ENCODE measurements at regions not wholly inside any gene's neighbourhood (a gene's known extent, or its start where the extent isn't known, plus 50 kb on each side); places are given as distances from the start of the nearest gene placed in this dataset.

DNA sequence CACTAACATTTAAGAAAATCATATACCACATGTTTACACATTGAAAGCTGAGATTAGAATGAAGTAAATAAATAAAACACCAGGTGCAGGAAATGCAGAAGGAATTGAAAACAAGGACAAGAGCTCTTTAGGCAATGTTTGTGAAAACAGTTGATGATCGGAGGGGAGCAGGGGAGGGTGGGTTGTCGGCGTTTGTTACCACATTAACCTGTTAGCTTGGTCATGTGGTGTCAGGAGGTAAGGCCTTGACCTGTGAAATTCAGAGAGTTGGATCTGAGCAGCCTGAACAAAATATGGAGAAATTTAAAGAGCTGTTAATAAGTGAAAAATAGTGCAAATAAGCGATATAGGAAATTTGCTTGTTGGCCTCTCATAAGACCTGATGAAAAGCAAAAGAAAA, 759.9 kb downstream of the PDHA2 start:
- H3K79me2 ChIP-seq (ENCODE audit: control insufficient read depth, insufficient read depth, low read length, unreplicated experiment), result no peaks in the 10 kb centered on the region
- no peak overlapping the region for H3K4me3 ChIP-seq (ENCODE audit: low read depth, low read length)
- H2AFZ ChIP-seq (ENCODE audit: low read length, unreplicated experiment), result no peak overlapping the region
- no peaks in the 10 kb centered on the region for H3K4me1 ChIP-seq (ENCODE audit: control insufficient read depth, insufficient read depth, low read length, unreplicated experiment)
- H3K27me3 ChIP-seq (ENCODE audit: insufficient read depth, low read length), result no peaks in the 10 kb centered on the region
- no peaks in the 10 kb centered on the region for H3K36me3 ChIP-seq (ENCODE audit: insufficient read depth, low read length)
- no peak overlapping the region for H3K27ac ChIP-seq (ENCODE audit: low read depth, low read length)

DNA sequence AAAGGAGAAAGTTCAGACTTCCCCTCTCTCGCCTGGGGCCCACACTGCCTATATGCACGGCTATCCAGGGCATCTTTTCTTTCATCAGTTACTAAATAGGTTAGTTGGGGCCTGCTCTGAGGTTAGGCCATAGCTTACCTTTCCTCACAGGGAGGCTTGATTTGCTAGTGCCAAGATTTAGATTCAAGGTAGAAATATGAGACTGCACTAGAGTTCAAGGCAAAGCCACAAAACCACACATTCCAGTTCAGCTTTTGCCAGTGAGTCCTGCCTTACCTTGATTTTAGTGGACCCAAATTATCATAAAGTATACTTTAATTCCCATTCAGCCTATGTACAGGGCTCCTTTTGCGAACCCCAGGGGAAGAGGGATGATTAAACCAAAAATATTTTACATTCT, 762.8 kb downstream of the PDHA2 start:
- Histone ChIP-seq H3K4me1 (ENCODE audit: control insufficient read depth, insufficient read depth, low read length, unreplicated experiment) (no peaks in the 10 kb centered on the region), H3K79me2 (ENCODE audit: control insufficient read depth, insufficient read depth, low read length, unreplicated experiment) (no peaks in the 10 kb centered on the region), H3K27me3 (ENCODE audit: insufficient read depth, low read length) (no peaks in the 10 kb centered on the region), H3K4me3 (ENCODE audit: low read depth, low read length) (no peak overlapping the region), H3K36me3 (ENCODE audit: insufficient read depth, low read length) (no peaks in the 10 kb centered on the region), H2AFZ (ENCODE audit: low read length, unreplicated experiment) (no peak overlapping the region), H3K27ac (ENCODE audit: low read depth, low read length) (no peak overlapping the region)

DNA sequence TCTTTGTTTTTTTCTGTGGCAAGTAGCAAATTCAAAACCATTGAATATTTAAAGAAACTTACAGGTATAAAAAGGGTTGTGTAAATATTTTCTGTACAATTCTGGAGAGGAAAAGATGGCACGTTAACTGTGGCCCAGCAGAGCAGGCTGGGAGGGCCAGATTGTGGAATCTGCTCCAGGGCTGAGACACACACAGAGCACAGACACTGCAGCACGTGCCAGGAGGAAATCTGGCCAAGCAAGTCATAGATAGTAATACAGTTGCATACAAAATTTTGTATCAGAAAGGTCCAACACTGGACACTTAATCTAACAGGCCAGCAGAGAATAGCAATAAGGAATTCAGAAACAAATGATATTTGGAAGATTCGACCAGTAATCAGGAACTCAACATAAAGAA, 763.7 kb downstream of the PDHA2 start:
- H3K36me3 ChIP-seq (ENCODE audit: insufficient read depth, low read length), result no peaks in the 10 kb centered on the region
- H3K4me3 ChIP-seq (ENCODE audit: low read depth, low read length), result no peak overlapping the region
- H2AFZ ChIP-seq (ENCODE audit: low read length, unreplicated experiment), result no peak overlapping the region
- no peaks in the 10 kb centered on the region for H3K4me1 ChIP-seq (ENCODE audit: control insufficient read depth, insufficient read depth, low read length, unreplicated experiment)
- H3K27ac ChIP-seq (ENCODE audit: low read depth, low read length), result no peak overlapping the region
- no peaks in the 10 kb centered on the region for H3K79me2 ChIP-seq (ENCODE audit: control insufficient read depth, insufficient read depth, low read length, unreplicated experiment)
- H3K27me3 ChIP-seq (ENCODE audit: insufficient read depth, low read length), result no peaks in the 10 kb centered on the region

DNA sequence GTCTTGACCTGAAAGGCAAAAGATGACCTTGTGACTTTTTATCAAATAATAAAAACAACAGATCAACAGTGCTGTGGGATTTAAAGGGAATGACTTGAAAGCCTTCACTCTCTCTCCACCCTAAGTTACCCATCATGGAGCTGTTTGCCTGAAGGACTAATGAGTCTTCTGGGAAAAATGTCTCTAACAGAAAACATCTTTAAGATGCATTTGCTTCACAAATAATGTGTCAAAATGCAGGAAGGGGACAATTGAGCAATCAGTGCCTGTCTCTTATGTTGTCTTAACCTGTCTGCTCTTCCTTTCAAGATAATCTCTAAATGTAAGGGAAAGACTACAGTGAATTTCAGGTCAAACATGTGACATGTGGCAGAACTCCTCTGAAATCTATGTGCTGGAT, 766.6 kb downstream of the PDHA2 start:
- Histone ChIP-seq H2AFZ (ENCODE audit: low read length, unreplicated experiment) (no peak overlapping the region), H3K36me3 (ENCODE audit: insufficient read depth, low read length) (no peaks in the 10 kb centered on the region), H3K4me3 (ENCODE audit: low read depth, low read length) (no peak overlapping the region), H3K79me2 (ENCODE audit: control insufficient read depth, insufficient read depth, low read length, unreplicated experiment) (no peaks in the 10 kb centered on the region), H3K27me3 (ENCODE audit: insufficient read depth, low read length) (no peaks in the 10 kb centered on the region), H3K27ac (ENCODE audit: low read depth, low read length) (no peak overlapping the region), H3K4me1 (ENCODE audit: control insufficient read depth, insufficient read depth, low read length, unreplicated experiment) (no peaks in the 10 kb centered on the region)

DNA sequence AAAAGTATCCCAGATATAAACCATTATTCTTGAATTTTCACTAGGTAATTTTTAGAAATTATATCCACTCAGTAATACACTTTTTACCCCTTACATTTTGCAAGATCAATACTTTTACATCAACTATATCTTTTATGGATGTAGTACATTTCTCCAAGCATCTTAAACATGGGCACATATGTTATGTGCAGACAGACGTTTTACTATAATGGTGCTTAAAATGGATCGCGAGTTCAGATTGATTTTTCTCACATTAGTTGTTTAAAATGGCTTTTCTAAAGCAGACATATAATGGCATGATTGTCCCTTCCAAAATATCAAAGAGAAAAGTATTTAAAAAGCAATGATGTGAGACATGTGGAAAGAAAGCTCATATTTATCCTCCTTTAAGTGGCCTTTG, 786.1 kb downstream of the PDHA2 start:
- no peak overlapping the region for H2AFZ ChIP-seq (ENCODE audit: low read length, unreplicated experiment)
- H3K79me2 ChIP-seq (ENCODE audit: control insufficient read depth, insufficient read depth, low read length, unreplicated experiment), result no peaks in the 10 kb centered on the region
- H3K4me3 ChIP-seq (ENCODE audit: low read depth, low read length), result no peak overlapping the region
- H3K4me1 ChIP-seq (ENCODE audit: control insufficient read depth, insufficient read depth, low read length, unreplicated experiment), result no peaks in the 10 kb centered on the region
- no peak overlapping the region for H3K27ac ChIP-seq (ENCODE audit: low read depth, low read length)
- no peaks in the 10 kb centered on the region for H3K36me3 ChIP-seq (ENCODE audit: insufficient read depth, low read length)
- no peaks in the 10 kb centered on the region for H3K27me3 ChIP-seq (ENCODE audit: insufficient read depth, low read length)

DNA sequence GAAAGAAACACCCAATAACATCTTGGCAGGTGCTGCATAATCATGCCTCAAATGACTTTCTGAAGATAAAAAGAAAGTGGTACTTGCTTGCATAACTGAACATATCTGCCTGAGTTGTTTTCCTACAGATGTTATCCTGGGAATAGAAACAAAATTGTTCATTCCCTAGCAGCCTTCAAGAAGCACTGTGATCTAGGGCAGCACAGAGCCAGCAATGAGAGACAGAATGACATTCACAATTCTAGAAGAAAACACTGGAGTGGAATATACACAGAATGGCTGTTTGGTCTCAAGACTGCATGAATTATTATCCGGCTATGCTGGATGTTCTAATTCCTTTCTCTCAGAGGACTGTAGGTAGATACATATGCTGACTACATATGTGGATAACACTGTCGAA, 790.9 kb downstream of the PDHA2 start:
- H2AFZ ChIP-seq (ENCODE audit: low read length, unreplicated experiment), result no peak overlapping the region
- H3K4me1 ChIP-seq (ENCODE audit: control insufficient read depth, insufficient read depth, low read length, unreplicated experiment), result no peaks in the 10 kb centered on the region
- H3K79me2 ChIP-seq (ENCODE audit: control insufficient read depth, insufficient read depth, low read length, unreplicated experiment), result no peaks in the 10 kb centered on the region
- no peaks in the 10 kb centered on the region for H3K27me3 ChIP-seq (ENCODE audit: insufficient read depth, low read length)
- no peak overlapping the region for H3K4me3 ChIP-seq (ENCODE audit: low read depth, low read length)
- no peaks in the 10 kb centered on the region for H3K36me3 ChIP-seq (ENCODE audit: insufficient read depth, low read length)
- H3K27ac ChIP-seq (ENCODE audit: low read depth, low read length), result no peak overlapping the region

DNA sequence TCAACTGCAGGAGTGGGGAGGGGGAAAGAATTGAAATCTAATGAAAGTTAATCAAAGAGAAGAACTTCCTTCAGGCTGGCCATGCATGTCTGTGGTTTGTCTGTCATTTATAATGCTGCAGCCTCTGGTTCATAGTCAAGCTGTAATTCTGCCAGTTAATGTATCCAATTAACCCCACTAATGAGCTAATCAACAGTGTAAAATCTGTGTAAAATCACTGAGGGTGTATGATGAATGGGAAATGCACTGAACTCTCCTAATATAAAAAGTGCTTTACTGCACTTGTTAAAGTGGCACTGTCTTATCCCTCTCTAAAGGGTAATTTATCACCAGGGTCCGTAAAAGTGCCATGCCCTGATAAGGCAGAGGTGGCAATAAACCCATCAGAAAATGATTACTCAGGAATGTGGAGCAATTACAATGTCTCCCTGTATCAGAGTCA, 798.1 kb downstream of the PDHA2 start:
- H3K79me2 ChIP-seq (ENCODE audit: control insufficient read depth, insufficient read depth, low read length, unreplicated experiment), result no peaks in the 10 kb centered on the region
- no peaks in the 10 kb centered on the region for H3K4me1 ChIP-seq (ENCODE audit: control insufficient read depth, insufficient read depth, low read length, unreplicated experiment)
- no peaks in the 10 kb centered on the region for H3K27me3 ChIP-seq (ENCODE audit: insufficient read depth, low read length)
- H3K36me3 ChIP-seq (ENCODE audit: insufficient read depth, low read length), result no peaks in the 10 kb centered on the region
- no peak overlapping the region for H3K4me3 ChIP-seq (ENCODE audit: low read depth, low read length)
- H2AFZ ChIP-seq (ENCODE audit: low read length, unreplicated experiment), result no peak overlapping the region
- H3K27ac ChIP-seq (ENCODE audit: low read depth, low read length), result no peak overlapping the region

DNA sequence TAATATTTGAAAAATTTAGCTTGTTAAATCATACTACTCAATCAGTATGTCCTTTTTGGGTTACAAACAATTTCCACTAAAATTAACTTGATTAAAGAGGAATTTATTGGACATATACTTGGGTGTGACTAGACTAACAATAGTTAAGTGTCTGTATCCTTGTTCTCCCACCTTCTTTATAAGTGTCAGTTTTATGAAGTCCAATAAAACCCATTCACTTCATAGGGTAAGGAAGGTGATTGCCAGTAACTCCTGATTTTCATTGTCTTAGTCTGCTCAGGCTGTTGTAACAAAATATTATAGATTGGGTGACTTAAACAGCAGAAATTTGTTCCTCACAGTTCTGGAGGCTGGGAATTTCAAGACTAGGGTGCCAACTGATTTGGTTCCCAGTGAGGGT, 800.0 kb downstream of the PDHA2 start:
- Histone ChIP-seq H3K36me3 (ENCODE audit: insufficient read depth, low read length) (no peaks in the 10 kb centered on the region), H3K27me3 (ENCODE audit: insufficient read depth, low read length) (no peaks in the 10 kb centered on the region), H2AFZ (ENCODE audit: low read length, unreplicated experiment) (no peak overlapping the region), H3K27ac (ENCODE audit: low read depth, low read length) (no peak overlapping the region), H3K79me2 (ENCODE audit: control insufficient read depth, insufficient read depth, low read length, unreplicated experiment) (no peaks in the 10 kb centered on the region), H3K4me3 (ENCODE audit: low read depth, low read length) (no peak overlapping the region), H3K4me1 (ENCODE audit: control insufficient read depth, insufficient read depth, low read length, unreplicated experiment) (no peaks in the 10 kb centered on the region)

DNA sequence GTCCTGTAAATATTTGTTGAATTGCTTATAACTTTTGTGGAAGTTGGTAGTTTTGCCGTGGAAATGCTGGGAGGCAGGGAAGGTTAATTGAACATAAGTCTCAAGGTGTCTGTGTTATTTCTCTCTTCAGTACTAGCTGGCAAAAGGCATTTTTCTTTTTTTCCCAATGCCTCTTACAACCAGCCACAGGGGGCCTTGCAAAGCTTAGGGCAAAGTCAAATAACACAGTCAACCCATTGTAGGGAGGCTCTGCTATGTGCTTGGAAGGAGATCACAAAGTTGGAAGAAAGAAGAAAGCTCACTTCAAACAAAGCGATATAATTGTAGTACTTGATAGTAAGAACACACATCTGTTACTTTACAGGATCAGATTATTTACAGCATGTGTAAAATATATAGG, 802.6 kb downstream of the PDHA2 start:
- Histone ChIP-seq H3K4me1 (ENCODE audit: control insufficient read depth, insufficient read depth, low read length, unreplicated experiment) (no peaks in the 10 kb centered on the region), H3K27ac (ENCODE audit: low read depth, low read length) (no peak overlapping the region), H3K4me3 (ENCODE audit: low read depth, low read length) (no peak overlapping the region), H3K79me2 (ENCODE audit: control insufficient read depth, insufficient read depth, low read length, unreplicated experiment) (no peaks in the 10 kb centered on the region), H3K36me3 (ENCODE audit: insufficient read depth, low read length) (no peaks in the 10 kb centered on the region), H3K27me3 (ENCODE audit: insufficient read depth, low read length) (no peaks in the 10 kb centered on the region), H2AFZ (ENCODE audit: low read length, unreplicated experiment) (no peak overlapping the region)

DNA sequence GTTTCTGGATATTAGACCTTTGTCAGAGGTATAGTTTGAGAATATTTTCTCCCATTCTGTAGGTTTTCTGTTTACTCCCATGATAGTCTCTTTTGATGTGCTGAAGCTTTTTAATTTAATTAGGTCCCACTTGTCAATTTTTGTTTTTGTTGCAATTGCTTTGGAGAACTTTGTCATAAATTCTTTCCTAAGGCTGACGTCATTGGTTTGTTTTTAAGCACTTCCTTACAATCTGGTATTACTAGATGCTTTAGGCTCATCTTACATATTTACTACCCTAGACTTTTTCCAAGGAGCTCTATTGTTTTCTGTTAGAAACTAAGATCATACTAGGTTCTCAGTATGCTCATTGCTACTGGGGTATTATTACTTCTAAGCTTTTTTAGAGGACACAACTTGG, 806.3 kb downstream of the PDHA2 start:
- Histone ChIP-seq H3K27me3 (ENCODE audit: insufficient read depth, low read length) (no peaks in the 10 kb centered on the region), H3K27ac (ENCODE audit: low read depth, low read length) (no peak overlapping the region), H3K79me2 (ENCODE audit: control insufficient read depth, insufficient read depth, low read length, unreplicated experiment) (no peaks in the 10 kb centered on the region), H3K4me3 (ENCODE audit: low read depth, low read length) (no peak overlapping the region), H3K36me3 (ENCODE audit: insufficient read depth, low read length) (no peaks in the 10 kb centered on the region), H3K4me1 (ENCODE audit: control insufficient read depth, insufficient read depth, low read length, unreplicated experiment) (no peaks in the 10 kb centered on the region), H2AFZ (ENCODE audit: low read length, unreplicated experiment) (no peak overlapping the region)

DNA sequence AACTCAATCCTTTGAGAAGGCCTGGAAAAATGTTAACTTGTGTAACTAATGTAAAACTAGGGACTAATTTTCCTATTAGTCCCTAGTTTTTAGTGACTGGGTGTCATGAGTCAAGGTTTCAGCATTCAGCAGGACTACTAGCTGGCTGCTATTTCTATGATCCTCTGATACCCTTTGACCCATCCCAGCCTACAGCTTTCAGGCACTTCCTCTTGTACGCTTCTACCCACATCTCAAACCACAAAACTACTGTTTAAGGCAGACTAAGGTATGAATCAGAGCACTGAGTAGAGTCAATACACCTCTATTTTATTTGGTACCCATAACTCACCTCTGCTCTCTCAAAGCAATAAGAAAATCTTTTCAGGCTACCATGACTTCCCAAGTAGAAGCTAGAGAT, 809.6 kb downstream of the PDHA2 start:
- no peak overlapping the region for H3K4me3 ChIP-seq (ENCODE audit: low read depth, low read length)
- H3K27me3 ChIP-seq (ENCODE audit: insufficient read depth, low read length), result no peaks in the 10 kb centered on the region
- H3K79me2 ChIP-seq (ENCODE audit: control insufficient read depth, insufficient read depth, low read length, unreplicated experiment), result no peaks in the 10 kb centered on the region
- no peaks in the 10 kb centered on the region for H3K4me1 ChIP-seq (ENCODE audit: control insufficient read depth, insufficient read depth, low read length, unreplicated experiment)
- H3K36me3 ChIP-seq (ENCODE audit: insufficient read depth, low read length), result no peaks in the 10 kb centered on the region
- no peak overlapping the region for H3K27ac ChIP-seq (ENCODE audit: low read depth, low read length)
- H2AFZ ChIP-seq (ENCODE audit: low read length, unreplicated experiment), result no peak overlapping the region

DNA sequence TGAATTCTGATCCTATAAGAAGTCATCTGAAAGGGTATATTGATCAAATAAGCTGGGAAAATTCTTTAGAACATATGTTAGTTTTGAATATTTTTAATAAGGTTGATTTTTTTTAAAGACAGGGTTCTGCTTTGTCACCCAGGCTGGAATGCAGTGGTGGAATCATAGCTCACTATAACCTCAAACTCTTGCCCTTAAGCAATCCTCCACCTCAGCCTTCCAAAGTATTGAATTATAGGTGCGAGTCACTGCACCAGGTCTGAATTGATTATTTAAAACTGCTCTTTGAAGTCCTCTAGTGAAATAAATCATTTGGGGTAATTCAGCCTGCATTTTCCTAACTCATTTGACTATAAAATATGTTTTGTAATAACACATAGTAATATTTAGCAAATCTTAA, 812.3 kb downstream of the PDHA2 start:
- Histone ChIP-seq H2AFZ (ENCODE audit: low read length, unreplicated experiment) (no peak overlapping the region), H3K27me3 (ENCODE audit: insufficient read depth, low read length) (no peaks in the 10 kb centered on the region), H3K79me2 (ENCODE audit: control insufficient read depth, insufficient read depth, low read length, unreplicated experiment) (no peaks in the 10 kb centered on the region), H3K4me3 (ENCODE audit: low read depth, low read length) (no peak overlapping the region), H3K36me3 (ENCODE audit: insufficient read depth, low read length) (no peaks in the 10 kb centered on the region), H3K4me1 (ENCODE audit: control insufficient read depth, insufficient read depth, low read length, unreplicated experiment) (no peaks in the 10 kb centered on the region), H3K27ac (ENCODE audit: low read depth, low read length) (no peak overlapping the region)
